Caco-2 (cell line): ENCODE measurements at regions not wholly inside any gene's neighbourhood (a gene's known extent, or its start where the extent isn't known, plus 50 kb on each side); places are given as distances from the start of the nearest gene placed in this dataset.

Experiments used
- BruUV-seq: library from RNA; stranded (reverse); fragments of 400-500 nt; replicated peaks from 2 replicates; lab custom pipeline; 2021; lab: Mats Ljungman, UMichigan
- CTCF ChIA-PET: fragments of 300-600 bp; sonication (Branson Sonifier 250); formaldehyde crosslinking; loops from one replicate; lab custom pipeline; 2022; ENCODE audit warnings: antibody characterized with exemption; lab: Charles Lee
- POLR2A ChIA-PET: fragments of 300-600 bp; sonication (Branson Sonifier 250); formaldehyde crosslinking; loops from one replicate; lab custom pipeline; 2022; ENCODE audit warnings: antibody characterized with exemption; lab: Charles Lee
- DNase-seq, 2 experiments: peaks; one replicate each; pipeline versions ENCODE4 v3.0.0 to v3.0.0-alpha.2; 2020 to 2022
- H3K27me3 ChIP-seq: replicated peaks from 2 replicates; pipeline ENCODE4 v1.6.0; 2011; ENCODE audit warnings: low read length; ENCODE audit not compliant: control insufficient read depth, insufficient read depth
- H3K36me3 ChIP-seq: 2 replicates; pipeline ENCODE4 v1.5.1; 2011; ENCODE audit warnings: low read length; ENCODE audit not compliant: control insufficient read depth, insufficient read depth
- H3K4me1 ChIP-seq: fragments of 250-450 bp; sonication (Bioruptor Pico); 2 replicates; pipeline ENCODE4 v1.5.1; 2020; ENCODE audit warnings: mild to moderate bottlenecking
- H3K4me3 ChIP-seq: 2 replicates; pipeline ENCODE4 v1.5.1; 2011; ENCODE audit warnings: low read depth, mild to moderate bottlenecking, control low read depth, low read length
- H3K9me3 ChIP-seq: fragments of 250-450 bp; sonication (Bioruptor Pico); 2 replicates; pipeline ENCODE4 v1.5.1; 2020; ENCODE audit warnings: mild to moderate bottlenecking, moderate library complexity
- H3K27ac Mint-ChIP-seq: one replicate; pipeline ENCODE4 v1.8.0; 2022; ENCODE audit warnings: mixed read lengths; ENCODE audit not compliant: unreplicated experiment
- H3K27me3 Mint-ChIP-seq: one replicate; pipeline ENCODE4 v1.8.0; 2022; ENCODE audit warnings: mixed read lengths; ENCODE audit not compliant: insufficient read depth, unreplicated experiment
- H3K36me3 Mint-ChIP-seq: one replicate; pipeline ENCODE4 v1.8.0; 2022; ENCODE audit warnings: mild to moderate bottlenecking, mixed read lengths; ENCODE audit not compliant: insufficient read depth, unreplicated experiment
- H3K4me1 Mint-ChIP-seq: one replicate; pipeline ENCODE4 v1.8.0; 2022; ENCODE audit warnings: low read depth, mixed read lengths; ENCODE audit not compliant: unreplicated experiment
- H3K4me3 Mint-ChIP-seq: one replicate; pipeline ENCODE4 v1.8.0; 2022; ENCODE audit warnings: mild to moderate bottlenecking, moderate library complexity, mixed read lengths; ENCODE audit not compliant: unreplicated experiment
- H3K9me3 Mint-ChIP-seq: one replicate; pipeline ENCODE4 v1.8.0; 2022; ENCODE audit warnings: mixed read lengths; ENCODE audit not compliant: unreplicated experiment
- intact Hi-C: fragments of 100-400 bp; cut with micrococcal nuclease; formaldehyde crosslinking; loops from one replicate; pipeline ENCODE4 v1.10.0; 2022; ENCODE audit not compliant: unreplicated experiment
- TF ChIP-seq, protein P1 (sequence below), 2 experiments: fragments of 200-600 bp in 1 of 2; IDR thresholded peaks; 1 replicate in 1 of 2; 2 replicates in 1 of 2; pipeline versions ENCODE4 v1.5.1 to v1.8.0; 2011 to 2022; ENCODE audit warnings: antibody characterized with exemption in 1 of 2, control low read depth in 1 of 2, inconsistent platforms in 1 of 2, low read depth in 1 of 2, low read length in 1 of 2, mild to moderate bottlenecking in 1 of 2, moderate library complexity in 1 of 2; ENCODE audit not compliant: insufficient read depth in 1 of 2, severe bottlenecking in 1 of 2, unreplicated experiment in 1 of 2

DNA sequence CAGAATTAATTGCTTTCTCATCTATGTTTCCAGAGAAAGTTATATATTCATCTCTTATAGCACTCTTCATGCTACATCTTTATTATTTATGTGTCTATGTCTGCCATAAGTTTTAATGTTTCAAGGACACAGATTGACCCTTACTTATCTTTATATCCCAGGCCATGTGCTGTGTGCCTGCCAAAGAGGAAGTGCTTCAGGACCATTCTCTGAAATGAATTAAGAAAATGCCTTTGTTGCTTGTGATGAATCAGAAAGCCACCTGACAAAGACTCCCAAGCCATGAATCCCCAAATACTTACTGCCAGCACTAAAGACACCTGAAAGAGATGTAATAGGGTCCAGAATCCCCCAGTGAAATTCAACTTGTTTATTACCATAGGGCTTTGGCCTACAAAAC is 342.1 kb upstream of the C1orf87 start:
- Mint-ChIP-seq H3K36me3 (peaks cover 5% of the 10 kb centered on the region), H3K27me3 (no peaks in the 10 kb centered on the region), H3K27ac (no peak overlapping the region), H3K4me3 (no peak overlapping the region), H3K9me3 (peaks cover 2% of the 10 kb centered on the region), H3K4me1 (no peaks in the 10 kb centered on the region)
- DNase-seq = no peak
- BruUV-seq = no TSS peak
- no peaks in the 10 kb centered on the region for H3K9me3 ChIP-seq
- no peak overlapping the region for H3K4me3 ChIP-seq
- no peaks in the 10 kb centered on the region for H3K4me1 ChIP-seq
- POLR2A ChIA-PET = no interaction called here
- no peaks in the 10 kb centered on the region for H3K27me3 ChIP-seq
- CTCF ChIA-PET = no interaction called here
- intact Hi-C loops = no loop called here
- no peaks in the 10 kb centered on the region for H3K36me3 ChIP-seq
- TF ChIP-seq, protein P1, sequence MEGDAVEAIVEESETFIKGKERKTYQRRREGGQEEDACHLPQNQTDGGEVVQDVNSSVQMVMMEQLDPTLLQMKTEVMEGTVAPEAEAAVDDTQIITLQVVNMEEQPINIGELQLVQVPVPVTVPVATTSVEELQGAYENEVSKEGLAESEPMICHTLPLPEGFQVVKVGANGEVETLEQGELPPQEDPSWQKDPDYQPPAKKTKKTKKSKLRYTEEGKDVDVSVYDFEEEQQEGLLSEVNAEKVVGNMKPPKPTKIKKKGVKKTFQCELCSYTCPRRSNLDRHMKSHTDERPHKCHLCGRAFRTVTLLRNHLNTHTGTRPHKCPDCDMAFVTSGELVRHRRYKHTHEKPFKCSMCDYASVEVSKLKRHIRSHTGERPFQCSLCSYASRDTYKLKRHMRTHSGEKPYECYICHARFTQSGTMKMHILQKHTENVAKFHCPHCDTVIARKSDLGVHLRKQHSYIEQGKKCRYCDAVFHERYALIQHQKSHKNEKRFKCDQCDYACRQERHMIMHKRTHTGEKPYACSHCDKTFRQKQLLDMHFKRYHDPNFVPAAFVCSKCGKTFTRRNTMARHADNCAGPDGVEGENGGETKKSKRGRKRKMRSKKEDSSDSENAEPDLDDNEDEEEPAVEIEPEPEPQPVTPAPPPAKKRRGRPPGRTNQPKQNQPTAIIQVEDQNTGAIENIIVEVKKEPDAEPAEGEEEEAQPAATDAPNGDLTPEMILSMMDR (IDR thresholded peaks at IDR 0.05; ENCODE audit: insufficient read depth in 1 of 2, low read depth in 1 of 2, low read length in 1 of 2, severe bottlenecking in 1 of 2, unreplicated experiment in 1 of 2) = no peak

DNA sequence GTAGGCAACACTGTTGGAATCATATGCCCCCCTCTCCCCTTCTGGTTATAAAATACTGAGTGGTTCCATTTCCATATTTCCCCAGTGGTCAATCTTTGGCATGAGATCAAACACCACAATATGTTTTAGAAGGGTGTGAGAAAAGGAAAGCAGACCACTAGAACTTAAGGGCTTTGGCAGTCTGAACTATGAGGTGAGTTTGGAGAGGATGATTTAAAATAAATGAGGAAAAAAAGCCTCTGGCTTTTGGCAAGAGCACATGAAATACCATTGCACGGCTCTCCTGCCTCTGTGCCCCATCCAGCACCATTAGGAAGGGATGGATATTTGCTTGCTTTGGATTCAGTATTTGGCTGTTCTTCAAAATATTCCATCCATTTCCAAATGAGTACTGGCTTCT is 339.5 kb upstream of the C1orf87 start:
- Histone ChIP-seq H3K4me3 (no peak overlapping the region), H3K36me3 (no peaks in the 10 kb centered on the region), H3K9me3 (no peaks in the 10 kb centered on the region), H3K27me3 (no peaks in the 10 kb centered on the region), H3K4me1 (no peaks in the 10 kb centered on the region)
- CTCF ChIA-PET = no interaction called here
- Mint-ChIP-seq H3K4me1 (no peaks in the 10 kb centered on the region), H3K9me3 (no peaks in the 10 kb centered on the region), H3K36me3 (peaks cover 5% of the 10 kb centered on the region), H3K27ac (no peak overlapping the region), H3K4me3 (no peak overlapping the region), H3K27me3 (no peaks in the 10 kb centered on the region)
- POLR2A ChIA-PET = no interaction called here
- no peak for DNase-seq
- TF ChIP-seq, protein P1 (IDR thresholded peaks at IDR 0.05; ENCODE audit: insufficient read depth in 1 of 2, low read depth in 1 of 2, low read length in 1 of 2, severe bottlenecking in 1 of 2, unreplicated experiment in 1 of 2) = no peak
- BruUV-seq = no TSS peak
- intact Hi-C loops = no loop called here

DNA sequence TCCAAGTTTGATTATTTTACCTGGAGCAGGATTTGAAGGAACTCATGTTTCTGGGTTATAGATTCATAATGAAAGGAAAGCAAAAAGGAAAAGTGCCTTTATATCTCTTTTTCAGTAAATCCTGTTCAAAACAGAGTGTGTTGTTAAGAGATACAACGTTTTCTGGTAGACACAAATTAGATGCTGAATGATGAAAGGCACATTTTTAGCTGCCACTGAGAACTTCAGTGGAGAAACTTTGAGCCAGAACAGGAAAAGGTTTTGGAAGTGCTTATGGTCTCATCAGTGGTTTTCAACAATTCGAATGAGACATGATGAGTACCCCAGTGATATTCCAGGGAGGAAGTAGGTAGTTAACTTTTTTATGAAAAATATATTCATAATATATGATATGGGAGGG is 338.0 kb upstream of the C1orf87 start:
- Mint-ChIP-seq H3K4me3 (no peak overlapping the region), H3K36me3 (peaks cover 5% of the 10 kb centered on the region), H3K9me3 (no peaks in the 10 kb centered on the region), H3K4me1 (no peaks in the 10 kb centered on the region), H3K27ac (no peak overlapping the region), H3K27me3 (no peaks in the 10 kb centered on the region)
- intact Hi-C loops = no loop called here
- Histone ChIP-seq H3K4me1 (no peaks in the 10 kb centered on the region), H3K9me3 (no peaks in the 10 kb centered on the region), H3K4me3 (no peak overlapping the region), H3K27me3 (no peaks in the 10 kb centered on the region), H3K36me3 (no peaks in the 10 kb centered on the region)
- DNase-seq = no peak
- BruUV-seq = no TSS peak
- TF ChIP-seq, protein P1 (IDR thresholded peaks at IDR 0.05; ENCODE audit: insufficient read depth in 1 of 2, low read depth in 1 of 2, low read length in 1 of 2, severe bottlenecking in 1 of 2, unreplicated experiment in 1 of 2) = no peak
- ChIA-PET POLR2A (no interaction called here), CTCF (no interaction called here)
